HG03103 (cell line): ENCODE measurements at regions not wholly inside any gene's neighbourhood (a gene's known extent, or its start where the extent isn't known, plus 50 kb on each side); places are given as distances from the start of the nearest gene placed in this dataset.

Experiments used
- ATAC-seq: cut with Tn5 transposase; IDR thresholded peaks from one replicate; pipeline ENCODE4 v1.9.1; 2021; ENCODE audit warnings: low read depth; ENCODE audit not compliant: unreplicated experiment

DNA sequence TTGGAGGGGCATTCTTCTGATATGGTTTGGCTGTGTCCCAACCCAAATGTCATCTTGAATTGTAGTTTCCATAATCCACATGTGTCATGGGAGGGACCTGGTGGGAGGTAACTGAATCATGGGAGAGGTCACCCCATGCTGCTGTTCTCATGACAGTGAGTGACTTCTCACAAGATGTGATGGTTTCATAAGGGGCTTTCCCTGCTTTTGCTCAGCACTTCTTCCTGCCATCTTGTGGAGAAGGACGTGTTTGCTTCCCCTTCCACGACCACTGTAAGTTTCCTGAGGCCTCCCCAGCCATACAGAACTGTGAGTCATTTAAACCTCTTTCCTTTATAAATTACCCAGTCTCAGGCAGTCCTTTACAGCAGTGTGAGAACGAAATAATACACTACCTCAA lies 382.4 kb downstream of the VRK1 start:
- no peak for ATAC-seq

DNA sequence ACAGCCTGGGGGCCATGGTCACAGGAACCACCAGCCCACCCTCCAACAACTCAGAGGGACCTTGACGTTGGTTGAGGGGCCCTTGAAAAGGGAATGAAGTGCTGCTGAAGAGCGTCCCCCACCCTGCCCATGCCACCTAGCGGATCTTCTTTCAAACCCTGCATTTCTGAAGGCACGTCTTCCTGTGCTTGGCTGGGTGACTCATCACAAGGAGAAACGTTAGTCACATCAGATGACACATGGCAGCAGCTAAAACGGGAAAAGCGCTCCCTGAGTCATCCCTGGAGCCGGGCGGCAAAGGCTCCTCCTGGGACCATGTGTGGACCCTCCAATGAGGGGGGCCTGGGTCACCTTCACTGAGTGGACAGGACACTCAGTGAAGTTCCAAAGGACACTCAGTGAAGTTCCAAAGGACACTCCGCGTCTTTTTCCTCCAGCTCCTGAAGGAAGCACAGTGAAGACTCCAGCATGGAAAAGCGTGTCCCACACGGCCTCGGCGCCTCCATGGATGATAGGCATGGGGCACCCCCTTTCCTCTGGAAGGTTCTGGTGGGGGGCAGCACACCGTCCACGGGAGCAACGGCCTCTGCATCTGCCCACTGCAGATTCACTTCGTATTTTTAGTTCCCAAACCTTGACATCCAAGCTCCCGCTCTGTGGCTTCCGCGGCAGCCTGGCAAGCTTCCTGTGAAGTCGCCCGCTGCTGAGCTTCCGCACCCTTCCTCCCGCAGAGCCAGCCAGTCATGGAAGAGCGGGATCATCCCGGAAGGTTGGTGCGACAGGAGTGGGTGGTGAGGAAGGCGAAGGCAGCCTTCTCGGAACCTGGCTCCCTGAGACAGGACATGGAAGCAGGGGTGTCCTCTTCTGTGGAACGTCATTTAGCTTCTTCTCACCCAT lies 383.4 kb downstream of the VRK1 start:
- ATAC-seq = no peak

- no peak for ATAC-seq
Observed at GRCh38 chr14:97185186-97185585, 388.0 kb downstream of the VRK1 start.

GRCh38 chr14:97187916-97188315 lies 390.7 kb downstream of the VRK1 start:
- ATAC-seq = no peak

- ATAC-seq = no peak
Observed at GRCh38 chr14:97196336-97196735, 399.2 kb downstream of the VRK1 start.

- ATAC-seq = no peak
Observed at GRCh38 chr14:97198813-97199212, 401.6 kb downstream of the VRK1 start.

- ATAC-seq = no peak
Observed at GRCh38 chr14:97200245-97200644, 403.1 kb downstream of the VRK1 start.

DNA sequence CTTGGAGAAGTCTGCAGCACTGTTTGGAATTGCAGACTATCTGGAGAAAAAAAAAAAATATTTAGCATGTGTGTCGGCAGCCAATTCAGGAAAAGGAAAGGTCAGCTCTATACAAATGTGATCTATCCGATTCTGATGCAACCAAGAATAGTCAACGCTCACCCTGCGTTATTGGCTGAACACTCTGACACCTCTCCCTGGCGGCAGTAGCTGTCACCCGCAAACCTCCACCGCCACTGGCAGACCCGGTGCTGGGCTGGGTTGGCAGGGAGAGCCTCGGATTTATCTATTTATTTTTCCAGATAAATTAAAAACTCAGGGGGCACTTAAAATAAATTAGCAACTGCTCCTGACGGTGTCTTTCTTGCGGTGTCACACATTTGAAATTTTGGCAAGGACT lies 409.7 kb downstream of the VRK1 start:
- ATAC-seq = no peak

GRCh38 chr14:97210202-97210601 lies 413.0 kb downstream of the VRK1 start:
- no peak for ATAC-seq

DNA sequence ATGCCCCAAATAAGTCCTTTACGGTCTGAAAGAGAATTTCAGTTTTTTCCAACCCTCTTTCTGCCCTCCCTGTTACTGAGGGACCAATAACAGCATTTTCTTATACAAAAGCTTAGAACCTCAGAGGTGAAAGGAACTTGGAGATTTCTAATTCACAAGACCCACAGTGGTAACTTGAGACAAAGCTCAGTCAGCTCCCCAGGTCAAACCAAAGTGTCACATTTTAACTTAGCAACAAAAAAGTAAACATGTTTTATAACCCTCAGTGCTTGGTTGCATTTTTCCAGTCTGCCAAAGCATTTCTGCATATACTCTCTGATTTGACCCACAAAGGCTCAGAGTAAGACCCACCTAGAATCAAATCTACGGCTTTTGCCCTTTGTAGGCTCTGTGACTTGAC lies 415.2 kb downstream of the VRK1 start:
- ATAC-seq = no peak

- no peak for ATAC-seq
Observed at GRCh38 chr14:97213720-97214119, 416.5 kb downstream of the VRK1 start.

GRCh38 chr14:97215263-97215969 lies 418.2 kb downstream of the VRK1 start:
- ATAC-seq = no peak

- no peak for ATAC-seq
Observed at GRCh38 chr14:97217111-97217885, 420.1 kb downstream of the VRK1 start.

GRCh38 chr14:97218274-97218673 lies 421.1 kb downstream of the VRK1 start:
- no peak for ATAC-seq

DNA sequence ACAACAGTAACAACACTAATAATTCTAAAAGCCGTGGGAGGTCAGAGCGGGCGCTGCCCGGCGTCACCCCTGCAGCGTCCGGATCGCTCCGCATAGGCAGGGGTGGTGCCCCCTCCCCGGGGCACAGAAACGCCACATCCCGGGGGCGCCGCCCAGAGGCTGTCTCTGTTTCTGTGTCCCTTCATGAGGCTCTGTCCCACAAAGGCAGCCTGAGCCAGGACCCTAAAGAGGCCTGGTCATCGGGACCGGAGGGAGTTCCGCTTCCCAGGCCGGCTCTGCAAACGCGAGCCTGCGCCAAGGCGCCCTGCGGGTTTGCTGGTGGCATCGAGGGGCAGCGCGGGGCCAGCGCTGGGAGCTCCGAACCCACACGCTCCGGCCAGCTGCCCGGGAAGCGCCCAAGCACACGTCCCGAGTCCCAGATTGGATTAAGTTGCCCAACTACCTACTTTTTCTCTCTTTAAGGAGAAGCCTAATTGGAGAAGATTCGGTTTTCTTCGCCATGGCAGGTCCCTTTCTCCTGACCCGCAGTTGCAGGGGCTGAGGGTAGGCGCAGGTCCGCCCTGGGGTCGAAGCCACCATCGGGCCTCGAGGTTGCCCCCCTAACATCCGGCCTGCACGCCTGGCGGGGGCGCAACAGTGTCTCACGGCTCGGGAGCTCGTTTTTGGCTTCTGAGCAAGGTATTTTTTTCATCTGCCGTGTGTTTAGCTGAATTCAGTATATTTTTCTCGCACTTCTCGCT lies 421.7 kb downstream of the VRK1 start:
- ATAC-seq = no peak

DNA sequence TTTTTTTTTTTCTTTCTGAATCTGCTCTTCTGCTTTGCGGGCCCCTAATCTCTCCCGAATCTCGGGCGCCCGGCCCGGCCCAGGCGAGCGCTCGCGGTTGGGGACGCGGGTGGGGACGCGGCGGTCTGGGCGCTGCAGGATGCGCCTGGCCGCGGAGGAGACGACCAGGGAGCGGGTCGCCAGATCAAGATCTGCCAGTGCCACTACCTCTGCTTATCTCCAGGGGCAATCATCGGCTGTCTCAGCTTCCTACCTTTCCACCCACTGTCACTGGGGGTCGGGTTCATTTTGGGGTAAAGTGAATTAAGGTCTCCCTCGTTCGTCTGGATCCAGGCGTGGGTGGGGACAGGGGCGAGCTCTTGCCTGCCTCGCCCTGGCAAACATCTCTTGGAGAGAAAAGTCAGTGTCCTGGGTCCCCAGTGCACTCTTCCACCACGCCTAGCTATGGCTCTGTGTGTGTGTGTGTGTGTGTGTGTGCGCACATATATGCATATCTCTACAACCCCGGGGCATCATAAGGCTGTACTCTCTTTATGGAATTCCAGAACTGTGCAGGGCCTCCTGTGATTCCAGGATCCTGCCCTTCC lies 422.3 kb downstream of the VRK1 start:
- ATAC-seq = no peak

DNA sequence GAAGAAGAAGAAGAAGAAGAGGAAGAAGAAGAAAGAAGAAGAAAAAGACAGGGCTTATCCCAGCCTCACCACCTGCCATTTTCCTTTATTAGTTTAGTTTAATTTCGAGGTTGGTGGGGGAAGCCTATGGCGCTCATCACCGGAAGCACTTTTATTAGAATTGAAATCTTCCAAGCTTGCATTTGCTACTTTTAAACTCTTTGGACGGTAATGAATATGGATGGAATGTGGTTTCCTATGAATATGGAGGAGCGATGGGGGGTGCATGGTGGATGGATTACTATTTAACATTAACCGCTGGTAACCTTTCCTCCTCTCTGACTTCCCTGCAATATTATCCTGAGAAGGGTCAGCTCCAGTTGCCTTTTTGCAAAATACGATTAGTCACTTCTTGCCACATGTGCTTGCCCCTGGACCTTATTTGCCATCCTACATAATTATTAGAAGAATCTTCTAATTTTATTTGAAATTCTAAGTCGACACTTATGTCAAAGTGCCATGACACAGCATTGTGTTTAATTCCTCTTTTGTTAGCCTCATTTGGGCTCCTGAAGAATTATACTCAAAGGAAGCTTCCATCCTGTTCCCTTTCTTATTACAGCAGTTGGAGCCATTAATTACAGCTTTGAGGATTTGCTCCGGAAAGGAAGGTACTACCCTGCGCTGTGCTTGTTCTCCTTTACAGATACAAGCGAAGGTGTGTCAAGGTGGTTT lies 424.5 kb downstream of the VRK1 start:
- no peak for ATAC-seq

DNA sequence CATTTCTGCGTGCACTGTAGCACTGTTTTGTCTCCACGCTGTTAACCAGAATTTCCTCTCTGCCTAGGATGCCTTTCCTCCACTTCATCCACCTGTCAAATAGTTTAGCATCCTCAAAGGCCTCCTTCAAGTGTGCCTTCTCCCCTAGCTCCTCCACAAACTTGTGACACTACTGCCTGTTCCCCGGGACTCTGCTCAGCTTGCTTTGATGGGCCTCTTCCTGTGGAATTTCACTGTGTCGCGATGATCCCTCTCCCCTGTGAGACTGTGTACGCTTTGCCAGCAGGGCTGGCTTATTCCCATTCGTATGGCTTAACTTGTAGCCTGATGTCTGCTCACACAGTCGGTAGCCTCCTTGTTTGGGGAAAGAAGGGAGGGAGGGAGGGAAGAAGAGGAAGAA lies 426.8 kb downstream of the VRK1 start:
- ATAC-seq = no peak

DNA sequence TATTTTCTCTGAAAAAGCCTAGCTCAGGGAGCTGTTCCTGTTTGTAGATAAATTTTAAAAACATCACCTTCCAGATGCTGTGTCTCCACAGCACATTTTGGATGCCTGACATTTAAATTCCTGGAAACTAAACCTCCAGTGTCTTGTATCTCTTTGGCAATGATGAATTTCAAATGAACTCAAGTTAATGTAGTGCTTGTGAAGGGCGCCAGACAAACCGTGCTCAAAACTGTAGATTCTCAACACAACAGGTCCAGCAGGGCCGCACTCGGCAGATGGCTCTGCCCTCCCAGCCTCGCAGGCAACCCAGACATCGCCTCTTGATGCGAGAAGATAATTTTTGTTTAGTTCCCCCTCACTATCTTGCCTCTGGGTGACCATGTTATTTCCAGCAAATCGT lies 432.9 kb downstream of the VRK1 start:
- no peak for ATAC-seq
